KMS-11 (cell line): ENCODE measurements at regions not wholly inside any gene's neighbourhood (a gene's known extent, or its start where the extent isn't known, plus 50 kb on each side); places are given as distances from the start of the nearest gene placed in this dataset.

ENCODE experiments used
- H2AFZ ChIP-seq: fragments of 200-600 bp; sonication (generic); 2 replicates; pipeline ENCODE4 v1.6.1; 2016; ENCODE audit warnings: antibody characterized with exemption, mixed run types, low read depth
- H3K27ac ChIP-seq: fragments of 200-600 bp; sonication (generic); 2 replicates; pipeline ENCODE4 v1.6.1; 2016; ENCODE audit warnings: mild to moderate bottlenecking, mixed run types
- H3K27me3 ChIP-seq: fragments of 200-600 bp; sonication (generic); 2 replicates; pipeline ENCODE4 v1.6.1; 2017; ENCODE audit warnings: mild to moderate bottlenecking, low read depth, mixed run types, moderate library complexity; ENCODE audit not compliant: insufficient read depth
- H3K36me3 ChIP-seq: fragments of 200-600 bp; sonication (generic); 2 replicates; pipeline ENCODE4 v1.6.1; 2017; ENCODE audit warnings: mild to moderate bottlenecking, mixed run types; ENCODE audit not compliant: insufficient read depth
- H3K4me1 ChIP-seq: fragments of 200-600 bp; sonication (generic); 2 replicates; pipeline ENCODE4 v1.6.1; 2016; ENCODE audit warnings: mild to moderate bottlenecking, low read depth, mixed run types; ENCODE audit not compliant: poor library complexity, severe bottlenecking
- H3K4me2 ChIP-seq: fragments of 200-600 bp; sonication (generic); 2 replicates; pipeline ENCODE4 v1.7.0; 2016; ENCODE audit warnings: mild to moderate bottlenecking, mixed run types
- H3K4me3 ChIP-seq: fragments of 200-600 bp; sonication (generic); IDR thresholded peaks from 2 replicates; pipeline ENCODE4 v1.6.1; 2017; ENCODE audit warnings: low read depth, low read length, mixed read lengths; ENCODE audit not compliant: insufficient read depth
- H3K79me2 ChIP-seq: fragments of 200-600 bp; sonication (generic); 2 replicates; pipeline ENCODE4 v1.6.1; 2016; ENCODE audit warnings: low read depth, mixed run types; ENCODE audit not compliant: insufficient read depth
- H3K9ac ChIP-seq: fragments of 200-600 bp; sonication (generic); 2 replicates; pipeline ENCODE4 v1.6.1; 2016; ENCODE audit warnings: mild to moderate bottlenecking, mixed run types
- H4K20me1 ChIP-seq: fragments of 200-600 bp; sonication (generic); 2 replicates; pipeline ENCODE4 v1.6.1; 2016; ENCODE audit warnings: mild to moderate bottlenecking, mixed run types; ENCODE audit not compliant: insufficient read depth
- CTCF ChIP-seq: fragments of 200-600 bp; sonication (generic); conservative IDR thresholded peaks from 2 replicates; pipeline ENCODE4 v1.6.1; 2017; ENCODE audit warnings: low read depth, mild to moderate bottlenecking, antibody characterized with exemption, low read length, moderate library complexity, mixed read lengths

DNA sequence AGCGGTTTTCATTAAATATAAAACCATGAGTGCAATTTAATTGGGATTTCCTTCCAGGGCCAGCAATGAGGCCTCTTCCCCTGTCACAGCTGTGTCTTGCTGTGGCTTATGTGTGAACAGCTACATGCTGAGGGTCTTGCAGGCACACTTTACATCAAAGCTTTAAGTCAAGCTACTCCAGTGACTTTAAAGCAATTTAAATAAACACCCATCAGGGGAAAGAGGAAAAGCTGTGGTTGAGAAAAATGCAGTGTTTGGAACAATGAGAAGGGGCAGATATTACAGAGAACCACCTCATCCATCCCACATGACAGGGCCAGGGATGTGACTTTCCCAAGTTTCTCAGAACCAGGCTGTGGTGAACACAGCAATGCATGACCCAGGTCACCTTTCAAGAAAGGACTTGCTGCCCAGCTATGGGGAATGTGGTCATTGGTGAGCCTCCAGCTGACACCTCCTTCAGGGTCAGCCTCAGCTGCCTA, 115.9 kb upstream of the LPAR1 start:
- TF ChIP-seq CTCF, result no peak
- Histone ChIP-seq H2AFZ (no peak overlapping the region; the same call in 1 of the 2 replicates), H3K4me3 (no peak overlapping the region), H3K9ac (no peak overlapping the region), H3K27ac (peak overlapping the region; percentile 49; the same call in 1 of the 2 replicates), H3K4me1 (peaks cover 34% of the 10 kb centered on the region), H3K79me2 (no peaks in the 10 kb centered on the region), H3K27me3 (0 out of 2 replicates have a peak, but pooled peaks cover 2% of the 10 kb centered on the region), H3K36me3 (no peaks in the 10 kb centered on the region), H3K4me2 (peak overlapping the region; percentile 68), H4K20me1 (no peaks in the 10 kb centered on the region)

DNA sequence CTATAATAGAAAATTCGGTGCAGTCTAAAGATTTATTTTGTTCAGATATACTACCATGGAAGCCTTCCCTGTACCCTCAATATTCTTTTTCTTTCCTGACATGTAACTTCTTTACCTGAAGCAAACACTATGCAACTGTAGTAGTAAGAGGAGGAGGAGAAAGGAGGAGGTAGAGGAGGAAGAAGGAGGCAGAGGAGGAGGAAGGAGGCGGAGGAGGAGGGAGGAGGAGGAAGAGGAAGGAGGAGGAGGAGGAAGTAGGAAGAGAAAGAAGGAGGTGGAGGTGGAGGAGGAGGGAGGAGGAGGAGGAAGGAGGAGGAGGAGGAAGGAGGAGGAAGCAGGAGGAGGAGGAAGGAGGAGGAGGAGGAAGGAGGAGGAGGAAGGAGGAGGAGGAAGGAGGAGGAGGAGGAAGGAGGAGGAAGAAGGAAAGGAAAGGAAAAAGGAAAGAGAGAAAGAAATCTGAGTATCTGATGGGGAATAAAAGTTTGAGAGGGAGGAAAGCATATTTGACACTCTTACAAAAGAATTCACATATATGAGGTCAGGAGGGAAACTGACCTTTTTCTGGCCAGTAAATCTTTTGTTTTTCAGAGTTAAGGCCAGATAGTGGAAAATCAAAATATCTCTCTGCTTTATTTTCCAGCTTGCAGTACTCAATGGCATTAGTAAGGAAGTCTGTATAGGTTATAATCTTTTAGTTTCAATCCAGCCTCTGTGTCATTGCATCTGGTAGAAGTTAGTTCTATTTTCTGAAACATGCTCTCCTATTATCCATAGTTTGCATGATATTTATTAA, 114.5 kb upstream of the LPAR1 start:
- Histone ChIP-seq H3K36me3 (no peaks in the 10 kb centered on the region), H4K20me1 (no peaks in the 10 kb centered on the region), H3K4me3 (no peak overlapping the region), H2AFZ (no peak overlapping the region), H3K27me3 (0 out of 2 replicates have a peak, but pooled peaks cover 2% of the 10 kb centered on the region), H3K9ac (no peak overlapping the region), H3K27ac (no peak overlapping the region), H3K4me2 (peak overlapping the region; percentile 68), H3K4me1 (peaks cover 21% of the 10 kb centered on the region), H3K79me2 (no peaks in the 10 kb centered on the region)
- TF ChIP-seq CTCF, result no peak

DNA sequence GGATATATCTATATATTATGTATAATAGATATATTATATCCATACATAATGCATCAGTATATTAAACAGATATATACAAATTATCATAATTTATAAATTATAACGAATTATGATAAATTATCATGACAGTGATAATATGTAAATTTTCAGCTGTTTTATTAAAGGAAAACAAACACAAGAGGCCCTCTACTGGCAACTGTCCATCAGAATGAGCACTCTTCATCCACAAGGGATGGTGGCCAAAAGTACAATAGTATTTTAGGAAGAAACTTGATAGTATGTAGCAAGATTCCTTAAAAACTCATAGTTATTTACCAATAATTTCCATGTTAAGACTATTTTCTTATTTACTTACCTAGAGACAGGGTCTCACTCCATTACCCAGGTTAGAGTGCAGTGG, 113.3 kb upstream of the LPAR1 start:
- Histone ChIP-seq H3K36me3 (no peaks in the 10 kb centered on the region), H3K4me3 (no peak overlapping the region), H3K4me2 (no peak overlapping the region), H3K9ac (no peak overlapping the region), H2AFZ (no peak overlapping the region), H3K27ac (no peak overlapping the region), H3K27me3 (0 out of 2 replicates have a peak, but pooled peaks cover 2% of the 10 kb centered on the region), H3K4me1 (peaks cover 17% of the 10 kb centered on the region), H3K79me2 (no peaks in the 10 kb centered on the region), H4K20me1 (no peaks in the 10 kb centered on the region)
- TF ChIP-seq CTCF, result no peak

- Histone ChIP-seq H3K36me3 (no peaks in the 10 kb centered on the region), H3K27me3 (0 out of 2 replicates have a peak, but pooled peaks cover 2% of the 10 kb centered on the region), H3K4me2 (no peak overlapping the region), H3K4me3 (no peak overlapping the region), H3K4me1 (peaks cover 17% of the 10 kb centered on the region), H3K79me2 (no peaks in the 10 kb centered on the region), H2AFZ (no peak overlapping the region), H3K27ac (no peak overlapping the region), H3K9ac (no peak overlapping the region), H4K20me1 (no peaks in the 10 kb centered on the region)
- no peak for TF ChIP-seq CTCF
Measured at GRCh38 chr9:111150181-111150580, 111.9 kb upstream of the LPAR1 start.
